CD4-positive, alpha-beta memory T cell (primary cell): ENCODE measurements at regions not wholly inside any gene's neighbourhood (a gene's known extent, or its start where the extent isn't known, plus 50 kb on each side); places are given as distances from the start of the nearest gene placed in this dataset.

Experiments used
- CTCF ChIA-PET: fragments of 350-600 bp; sonication (Branson Sonifier 250); formaldehyde crosslinking; loops from one replicate; lab custom pipeline; 2021; ENCODE audit warnings: inconsistent platforms; ENCODE audit not compliant: partially characterized antibody; lab: Charles Lee
- POLR2A ChIA-PET: fragments of 350-600 bp; sonication (Branson Sonifier 250); formaldehyde crosslinking; loops from one replicate; lab custom pipeline; 2021; ENCODE audit not compliant: partially characterized antibody; lab: Charles Lee
- DNase-seq, 5 donors: peaks; one replicate each; pipeline versions ENCODE4 v3.0.0 to v3.0.0-alpha.2; 2020 to 2022; ENCODE audit warnings: mixed read lengths in 1 of 5
- H3K27ac ChIP-seq: one replicate; pipeline ENCODE4 v1.7.0; 2013; ENCODE audit warnings: low read depth, low read length
- H3K27me3 ChIP-seq: 2 replicates; pipeline ENCODE4 v1.7.0; 2013; ENCODE audit warnings: mild to moderate bottlenecking, low read length, moderate library complexity; ENCODE audit not compliant: insufficient read depth
- H3K36me3 ChIP-seq: 2 replicates; pipeline ENCODE4 v1.7.0; 2013; ENCODE audit warnings: mild to moderate bottlenecking, low read length, moderate library complexity; ENCODE audit not compliant: insufficient read depth
- H3K4me1 ChIP-seq: 2 replicates; pipeline ENCODE4 v1.7.0; 2013; ENCODE audit warnings: mild to moderate bottlenecking, low read length, moderate library complexity; ENCODE audit not compliant: insufficient read depth
- H3K4me3 ChIP-seq, 2 donors: one replicate each; pipeline ENCODE4 v1.7.0; 2013; ENCODE audit warnings: low read length in 2 of 2, mild to moderate bottlenecking in 1 of 2
- H3K9me3 ChIP-seq, 2 donors: one replicate each; pipeline ENCODE4 v1.7.0; 2013; ENCODE audit warnings: low read length in 2 of 2, control low read depth in 1 of 2; ENCODE audit not compliant: control insufficient read depth in 1 of 2
- H3K27ac Mint-ChIP-seq, 7 donors: one replicate each; pipeline ENCODE4 v1.8.0; 2020 to 2021; ENCODE audit warnings: mixed read lengths in 7 of 7, mild to moderate bottlenecking in 6 of 7, inconsistent platforms in 3 of 7, moderate library complexity in 3 of 7
- H3K27me3 Mint-ChIP-seq, 2 donors: one replicate each; pipeline ENCODE4 v1.8.0; 2020 to 2021; ENCODE audit warnings: mixed read lengths in 2 of 2
- H3K36me3 Mint-ChIP-seq, 2 donors: one replicate each; pipeline ENCODE4 v1.8.0; 2020 to 2021; ENCODE audit warnings: mixed read lengths in 2 of 2, inconsistent platforms in 1 of 2, mild to moderate bottlenecking in 1 of 2
- H3K4me1 Mint-ChIP-seq, 4 donors: one replicate each; pipeline ENCODE4 v1.8.0; 2020 to 2021; ENCODE audit warnings: mixed read lengths in 4 of 4, mild to moderate bottlenecking in 1 of 4
- H3K4me3 Mint-ChIP-seq, 8 donors: one replicate each; pipeline ENCODE4 v1.8.0; 2020 to 2021; ENCODE audit warnings: mixed read lengths in 8 of 8, mild to moderate bottlenecking in 7 of 8, moderate library complexity in 6 of 8, inconsistent platforms in 3 of 8
- H3K9me3 Mint-ChIP-seq, 8 donors: one replicate each; pipeline ENCODE4 v1.8.0; 2020 to 2021; ENCODE audit warnings: mixed read lengths in 8 of 8, mild to moderate bottlenecking in 5 of 8, inconsistent platforms in 3 of 8, moderate library complexity in 1 of 8
- intact Hi-C: fragments of 100-400 bp; cut with micrococcal nuclease; formaldehyde crosslinking; loops from one replicate; pipeline ENCODE4 v1.15.1; 2023

- Histone ChIP-seq H3K27ac (no peak overlapping the region), H3K27me3 (no peaks in the 10 kb centered on the region), H3K36me3 (no peaks in the 10 kb centered on the region), H3K9me3 (no peaks in the 10 kb centered on the region), H3K4me3 (no peak overlapping the region), H3K4me1 (no peaks in the 10 kb centered on the region)
- Mint-ChIP-seq H3K4me1 (no peaks in the 10 kb centered on the region), H3K9me3 (peaks cover 3 to 8% (median 6%) of the 10 kb centered on the region in 8 donors), H3K27me3 (peaks cover 0 to 1% of the 10 kb centered on the region in 2 donors), H3K27ac (no peak overlapping the region), H3K4me3 (no peak overlapping the region), H3K36me3 (no peaks in the 10 kb centered on the region)
- POLR2A ChIA-PET, result no interaction called here
- CTCF ChIA-PET, result no interaction called here
- DNase-seq, result no peak
- intact Hi-C loops, result no loop called here
Observed at GRCh38 chr7:41449694-41450093, 253.2 kb downstream of the INHBA start.

GRCh38 chr7:41449286-41449685, 253.6 kb downstream of the INHBA start:
- H3K4me1 Mint-ChIP-seq, result no peaks in the 10 kb centered on the region

DNA sequence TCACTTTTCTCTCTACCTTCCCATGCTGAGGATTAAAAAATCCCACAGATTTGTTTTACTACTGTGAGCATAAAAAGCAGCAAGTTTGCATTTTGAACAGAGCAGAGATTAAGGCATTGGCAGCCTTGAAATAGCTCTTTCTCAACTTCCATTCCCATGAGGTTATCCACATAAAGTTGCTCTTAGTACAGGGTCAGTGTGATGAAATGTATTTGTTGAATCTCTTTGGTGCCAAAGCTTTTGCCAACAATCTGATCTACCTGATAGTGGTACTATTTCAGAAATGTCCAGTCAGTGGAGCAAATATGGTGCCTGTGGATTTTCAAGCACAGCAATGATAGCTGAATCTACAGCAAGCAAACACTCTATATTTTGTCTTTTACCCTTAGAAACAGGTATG, 254.8 kb downstream of the INHBA start:
- ChIA-PET CTCF (no interaction called here), POLR2A (no interaction called here)
- H3K9me3 ChIP-seq, result no peaks in the 10 kb centered on the region
- H3K27me3 Mint-ChIP-seq, result peaks cover 0 to 1% of the 10 kb centered on the region in 2 donors
- no peak overlapping the region for H3K4me3 Mint-ChIP-seq
- no peaks in the 10 kb centered on the region for H3K4me1 Mint-ChIP-seq
- no peak overlapping the region for H3K4me3 ChIP-seq
- H3K36me3 Mint-ChIP-seq, result no peaks in the 10 kb centered on the region
- no peaks in the 10 kb centered on the region for H3K4me1 ChIP-seq
- DNase-seq, result no peak
- no peaks in the 10 kb centered on the region for H3K27me3 ChIP-seq
- no peaks in the 10 kb centered on the region for H3K36me3 ChIP-seq
- peaks cover 2 to 10% (median 5%) of the 10 kb centered on the region in 8 donors for H3K9me3 Mint-ChIP-seq
- no peak overlapping the region for H3K27ac Mint-ChIP-seq
- intact Hi-C loops, result no loop called here
- H3K27ac ChIP-seq, result no peak overlapping the region

More at GRCh38 chr7:41449286-41449685, 253.6 kb downstream of the INHBA start:
- no peaks in the 10 kb centered on the region for H3K36me3 ChIP-seq
- Mint-ChIP-seq H3K36me3 (no peaks in the 10 kb centered on the region), H3K27ac (no peak overlapping the region), H3K27me3 (peaks cover 0 to 1% of the 10 kb centered on the region in 2 donors), H3K4me3 (no peak overlapping the region), H3K9me3 (peaks cover 3 to 8% (median 6%) of the 10 kb centered on the region in 8 donors)
- ChIA-PET POLR2A (no interaction called here), CTCF (no interaction called here)
- H3K4me3 ChIP-seq, result no peak overlapping the region
- H3K27ac ChIP-seq, result no peak overlapping the region
- H3K9me3 ChIP-seq, result no peaks in the 10 kb centered on the region
- no peak for DNase-seq
- H3K27me3 ChIP-seq, result no peaks in the 10 kb centered on the region
- intact Hi-C loops, result no loop called here
- no peaks in the 10 kb centered on the region for H3K4me1 ChIP-seq

- Histone ChIP-seq H3K4me3 (no peak overlapping the region), H3K9me3 (no peaks in the 10 kb centered on the region), H3K36me3 (no peaks in the 10 kb centered on the region), H3K27ac (no peak overlapping the region), H3K4me1 (no peaks in the 10 kb centered on the region), H3K27me3 (no peaks in the 10 kb centered on the region)
- H3K27ac Mint-ChIP-seq, result no peak overlapping the region
- POLR2A ChIA-PET, result no interaction called here
- H3K9me3 Mint-ChIP-seq, result peaks cover 3 to 10% (median 6%) of the 10 kb centered on the region in 8 donors
- CTCF ChIA-PET, result no interaction called here
- peaks cover 0 to 1% of the 10 kb centered on the region in 2 donors for H3K27me3 Mint-ChIP-seq
- H3K36me3 Mint-ChIP-seq, result no peaks in the 10 kb centered on the region
- H3K4me1 Mint-ChIP-seq, result no peaks in the 10 kb centered on the region
- H3K4me3 Mint-ChIP-seq, result no peak overlapping the region
- intact Hi-C loops, result no loop called here
- no peak for DNase-seq
Observed at GRCh38 chr7:41447450-41448042, 255.3 kb downstream of the INHBA start.

DNA sequence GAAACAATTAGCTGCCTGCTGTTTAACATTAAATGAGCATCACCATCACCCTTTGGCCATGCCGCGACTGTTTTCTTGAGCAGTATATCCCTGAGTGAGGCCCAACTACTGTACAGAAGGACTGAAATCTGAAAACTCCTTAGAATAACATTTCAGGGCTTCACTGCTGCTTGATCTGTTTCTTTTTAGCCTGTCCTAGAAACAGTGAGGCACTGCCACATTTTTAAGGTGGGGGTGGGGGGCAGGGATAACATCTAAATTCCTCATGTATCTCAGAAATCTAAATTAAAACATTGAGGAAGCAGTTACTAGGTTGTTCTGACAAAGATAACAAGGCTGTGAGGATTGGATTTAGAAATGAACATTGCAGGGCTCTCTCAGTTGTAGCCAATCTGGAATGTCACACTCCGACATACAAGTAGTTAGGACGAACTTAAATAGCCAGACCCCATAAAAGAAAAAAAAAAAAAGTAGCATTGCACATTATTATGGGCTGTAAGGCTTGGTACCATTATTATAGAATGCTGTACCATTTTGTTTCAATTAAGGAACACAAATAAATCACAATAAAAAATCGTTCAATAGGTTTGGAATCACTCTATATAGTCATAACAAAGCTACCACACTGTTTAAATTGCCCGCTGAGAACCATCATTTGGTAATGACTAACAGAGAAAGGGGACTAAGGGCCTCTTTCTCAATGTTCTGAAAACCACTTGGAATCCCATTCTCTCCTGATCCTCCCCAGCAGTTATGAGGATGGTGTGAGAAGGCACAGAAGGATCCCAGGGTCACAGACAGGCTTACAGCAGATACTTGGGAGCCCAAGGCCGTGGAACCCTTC, 256.1 kb downstream of the INHBA start:
- Histone ChIP-seq H3K36me3 (no peaks in the 10 kb centered on the region), H3K27ac (no peak overlapping the region), H3K4me1 (no peaks in the 10 kb centered on the region), H3K4me3 (no peak overlapping the region), H3K27me3 (no peaks in the 10 kb centered on the region), H3K9me3 (no peaks in the 10 kb centered on the region)
- H3K4me3 Mint-ChIP-seq, result no peak overlapping the region
- H3K27me3 Mint-ChIP-seq, result peaks cover 0 to 1% of the 10 kb centered on the region in 2 donors
- intact Hi-C loops, result no loop called here
- no peak overlapping the region for H3K27ac Mint-ChIP-seq
- no peaks in the 10 kb centered on the region for H3K36me3 Mint-ChIP-seq
- POLR2A ChIA-PET, result no interaction called here
- no peaks in the 10 kb centered on the region for H3K4me1 Mint-ChIP-seq
- no peak for DNase-seq
- CTCF ChIA-PET, result no interaction called here
- H3K9me3 Mint-ChIP-seq, result peaks cover 2 to 10% (median 4%) of the 10 kb centered on the region in 8 donors

- POLR2A ChIA-PET, result no interaction called here
- Histone ChIP-seq H3K9me3 (no peaks in the 10 kb centered on the region), H3K27me3 (no peaks in the 10 kb centered on the region), H3K4me1 (no peaks in the 10 kb centered on the region), H3K4me3 (no peak overlapping the region), H3K27ac (no peak overlapping the region), H3K36me3 (no peaks in the 10 kb centered on the region)
- intact Hi-C loops, result no loop called here
- Mint-ChIP-seq H3K9me3 (peaks cover 2 to 10% (median 4%) of the 10 kb centered on the region in 8 donors), H3K27ac (no peak overlapping the region), H3K36me3 (no peaks in the 10 kb centered on the region), H3K4me1 (no peaks in the 10 kb centered on the region), H3K4me3 (no peak overlapping the region), H3K27me3 (peaks cover 0 to 1% of the 10 kb centered on the region in 2 donors)
- CTCF ChIA-PET, result no interaction called here
- DNase-seq, result no peak
Observed at GRCh38 chr7:41445946-41446345, 256.9 kb downstream of the INHBA start.

- H3K4me3 Mint-ChIP-seq, result no peak overlapping the region
- H3K36me3 Mint-ChIP-seq, result no peaks in the 10 kb centered on the region
- Histone ChIP-seq H3K36me3 (no peaks in the 10 kb centered on the region), H3K4me1 (no peaks in the 10 kb centered on the region), H3K4me3 (no peak overlapping the region), H3K27ac (no peak overlapping the region), H3K27me3 (no peaks in the 10 kb centered on the region), H3K9me3 (no peaks in the 10 kb centered on the region)
- H3K9me3 Mint-ChIP-seq, result peaks cover 2 to 12% (median 6%) of the 10 kb centered on the region in 8 donors
- DNase-seq, result no peak
- POLR2A ChIA-PET, result no interaction called here
- intact Hi-C loops, result no loop called here
- no peak overlapping the region for H3K27ac Mint-ChIP-seq
- H3K27me3 Mint-ChIP-seq, result peaks cover 0 to under 1% of the 10 kb centered on the region in 2 donors
- H3K4me1 Mint-ChIP-seq, result no peaks in the 10 kb centered on the region
- CTCF ChIA-PET, result no interaction called here
Observed at GRCh38 chr7:41445432-41445831, 257.5 kb downstream of the INHBA start.
